ENCODE measurements at regions not wholly inside any gene's neighbourhood (a gene's known extent, or its start where the extent isn't known, plus 50 kb on each side); places are given as distances from the start of the nearest gene placed in this dataset.

DNA sequence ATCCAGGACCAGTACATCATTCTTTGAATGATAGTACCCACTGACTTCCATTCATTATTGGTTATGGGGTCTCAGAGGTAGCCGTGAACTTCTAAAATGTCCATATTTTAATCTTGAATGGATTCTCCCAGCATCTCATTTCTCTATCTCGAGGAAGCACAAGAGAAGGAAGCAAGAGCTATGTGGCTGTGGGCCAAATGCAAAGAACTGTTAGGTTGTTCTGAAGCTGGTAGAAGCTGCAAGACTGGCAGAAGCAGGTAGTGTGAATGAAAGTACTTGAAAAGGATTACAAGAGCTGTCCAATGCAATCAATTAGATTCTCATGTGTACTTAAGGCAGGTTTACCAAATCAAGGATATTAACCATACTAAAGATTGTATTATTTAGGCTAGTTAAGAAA, 1131.8 kb downstream of the GRIK2 start:
- TF ChIP-seq EZH2 (IDR thresholded peaks at IDR 0.05; ENCODE audit: low read length, unreplicated experiment) (no peak), EZH2phosphoT487 (IDR thresholded peaks at IDR 0.05; ENCODE audit: borderline replicate concordance, low read length) (no peak)
- TF ChIP-seq, protein P1, sequence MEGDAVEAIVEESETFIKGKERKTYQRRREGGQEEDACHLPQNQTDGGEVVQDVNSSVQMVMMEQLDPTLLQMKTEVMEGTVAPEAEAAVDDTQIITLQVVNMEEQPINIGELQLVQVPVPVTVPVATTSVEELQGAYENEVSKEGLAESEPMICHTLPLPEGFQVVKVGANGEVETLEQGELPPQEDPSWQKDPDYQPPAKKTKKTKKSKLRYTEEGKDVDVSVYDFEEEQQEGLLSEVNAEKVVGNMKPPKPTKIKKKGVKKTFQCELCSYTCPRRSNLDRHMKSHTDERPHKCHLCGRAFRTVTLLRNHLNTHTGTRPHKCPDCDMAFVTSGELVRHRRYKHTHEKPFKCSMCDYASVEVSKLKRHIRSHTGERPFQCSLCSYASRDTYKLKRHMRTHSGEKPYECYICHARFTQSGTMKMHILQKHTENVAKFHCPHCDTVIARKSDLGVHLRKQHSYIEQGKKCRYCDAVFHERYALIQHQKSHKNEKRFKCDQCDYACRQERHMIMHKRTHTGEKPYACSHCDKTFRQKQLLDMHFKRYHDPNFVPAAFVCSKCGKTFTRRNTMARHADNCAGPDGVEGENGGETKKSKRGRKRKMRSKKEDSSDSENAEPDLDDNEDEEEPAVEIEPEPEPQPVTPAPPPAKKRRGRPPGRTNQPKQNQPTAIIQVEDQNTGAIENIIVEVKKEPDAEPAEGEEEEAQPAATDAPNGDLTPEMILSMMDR (conservative IDR thresholded peaks at IDR 0.05; ENCODE audit: low read depth, low read length), result no peak

All from PC-3 (cell line).